ENCODE measurements at regions not wholly inside any gene's neighbourhood (a gene's known extent, or its start where the extent isn't known, plus 50 kb on each side); places are given as distances from the start of the nearest gene placed in this dataset.

DNA sequence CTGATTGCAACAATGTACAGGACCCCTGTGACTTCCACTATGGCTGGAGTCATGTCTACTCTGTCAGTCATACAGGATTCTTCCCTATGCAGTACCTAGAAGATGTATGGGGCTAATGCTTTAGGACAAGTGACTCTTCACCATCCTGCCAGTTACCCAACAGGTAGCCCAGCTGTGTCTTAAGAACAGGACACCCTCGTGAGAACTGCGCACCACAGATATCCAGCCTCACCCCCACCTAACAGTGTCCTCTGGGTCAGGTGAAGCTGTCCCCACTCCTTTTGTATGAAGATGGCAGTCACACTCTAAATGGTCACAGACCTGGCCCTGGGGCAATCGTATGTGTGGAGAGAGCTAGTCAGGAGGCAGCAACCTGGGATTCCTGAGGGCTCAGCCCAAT is 191.6 kb downstream of the C6orf118 start:
- no peak overlapping the region; a peak in 1 of 7 replicates for H3K27ac Mint-ChIP-seq
- Histone ChIP-seq H3K9me3 (ENCODE audit: control insufficient read depth, low read depth, low read length) (no peaks in the 10 kb centered on the region), H4K20me1 (ENCODE audit: control insufficient read depth, insufficient read depth, insufficient read length) (no peaks in the 10 kb centered on the region), H3K27ac (ENCODE audit: insufficient read length, low read depth, low read length) (no peak overlapping the region), H2BK20ac (ENCODE audit: low read depth, low read length, poor library complexity, severe bottlenecking) (no peak overlapping the region), H3K4me1 (ENCODE audit: insufficient read depth, low read length) (peaks cover 8% of the 10 kb centered on the region; the same call in 1 of the 2 replicates), H2BK5ac (ENCODE audit: insufficient read length, low read length) (no peak overlapping the region), H3K79me1 (ENCODE audit: insufficient read depth, low read depth, low read length, poor library complexity, severe bottlenecking) (no peaks in the 10 kb centered on the region), H3K23ac (ENCODE audit: insufficient read length, low read depth, low read length) (no peak overlapping the region), H3K9ac (ENCODE audit: extremely low read depth, insufficient read length, low read length) (no peak overlapping the region), H3K18ac (ENCODE audit: insufficient read length, low read depth, low read length) (no peak overlapping the region), H3T11ph (ENCODE audit: low read length) (no peak overlapping the region), H2BK15ac (ENCODE audit: low read depth, low read length) (no peak overlapping the region), H3K79me2 (ENCODE audit: insufficient read depth, low read length) (no peaks in the 10 kb centered on the region), H2AK5ac (ENCODE audit: insufficient read length, low read length) (no peak overlapping the region), H2BK12ac (ENCODE audit: insufficient read length, low read depth, low read length) (no peak overlapping the region), H4K5ac (ENCODE audit: insufficient read length, low read depth, low read length) (no peak overlapping the region), H3K4ac (ENCODE audit: low read depth, low read length) (no peak overlapping the region), H3K14ac (ENCODE audit: insufficient read depth, low read length) (no peak overlapping the region), H3K23me2 (ENCODE audit: insufficient read length, low read depth, low read length, poor library complexity, severe bottlenecking) (no peaks in the 10 kb centered on the region), H3K4me2 (ENCODE audit: insufficient read depth, insufficient read length, low read length) (no peak overlapping the region), H2BK120ac (ENCODE audit: low read depth, low read length, poor library complexity, severe bottlenecking) (no peak overlapping the region), H3K56ac (ENCODE audit: insufficient read length, low read depth, low read length) (no peak overlapping the region), H4K91ac (ENCODE audit: insufficient read length, low read depth, low read length) (no peak overlapping the region), H4K8ac (replicated peaks; ENCODE audit: insufficient read length, low read depth, low read length) (no peak overlapping the region), H3K27me3 (ENCODE audit: insufficient read depth, low read length) (no peaks in the 10 kb centered on the region), H2AFZ (ENCODE audit: low read length) (no peak overlapping the region)
- peaks cover 10 to 14% of the 10 kb centered on the region in 2 experiments; a peak in 4 of 5 replicates for H3K9me3 Mint-ChIP-seq
- H3K36me3 Mint-ChIP-seq (ENCODE audit: insufficient read depth in 1 of 3, low read depth in 3 of 3): peaks cover 0 to 9% (median 2%) of the 10 kb centered on the region in 3 experiments; a peak in 3 of 7 replicates
- TF ChIP-seq, protein P1, sequence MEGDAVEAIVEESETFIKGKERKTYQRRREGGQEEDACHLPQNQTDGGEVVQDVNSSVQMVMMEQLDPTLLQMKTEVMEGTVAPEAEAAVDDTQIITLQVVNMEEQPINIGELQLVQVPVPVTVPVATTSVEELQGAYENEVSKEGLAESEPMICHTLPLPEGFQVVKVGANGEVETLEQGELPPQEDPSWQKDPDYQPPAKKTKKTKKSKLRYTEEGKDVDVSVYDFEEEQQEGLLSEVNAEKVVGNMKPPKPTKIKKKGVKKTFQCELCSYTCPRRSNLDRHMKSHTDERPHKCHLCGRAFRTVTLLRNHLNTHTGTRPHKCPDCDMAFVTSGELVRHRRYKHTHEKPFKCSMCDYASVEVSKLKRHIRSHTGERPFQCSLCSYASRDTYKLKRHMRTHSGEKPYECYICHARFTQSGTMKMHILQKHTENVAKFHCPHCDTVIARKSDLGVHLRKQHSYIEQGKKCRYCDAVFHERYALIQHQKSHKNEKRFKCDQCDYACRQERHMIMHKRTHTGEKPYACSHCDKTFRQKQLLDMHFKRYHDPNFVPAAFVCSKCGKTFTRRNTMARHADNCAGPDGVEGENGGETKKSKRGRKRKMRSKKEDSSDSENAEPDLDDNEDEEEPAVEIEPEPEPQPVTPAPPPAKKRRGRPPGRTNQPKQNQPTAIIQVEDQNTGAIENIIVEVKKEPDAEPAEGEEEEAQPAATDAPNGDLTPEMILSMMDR (conservative IDR thresholded peaks at IDR 0.05): no peak
- no CpG with 5 or more reads among the region's 3 CpGs for WGBS (ENCODE audit: extremely low coverage, insufficient read length, low lambda C conversion rate)
- DNase-seq: no peak
- H3K4me3 Mint-ChIP-seq: no peak overlapping the region
- no peaks in the 10 kb centered on the region for H3K27me3 Mint-ChIP-seq (ENCODE audit: low read depth)
- H3K4me1 Mint-ChIP-seq: peaks cover 14 to 17% of the 10 kb centered on the region in 2 experiments

All from H9 (cell line).